IMR-90 (cell line): ENCODE measurements at regions not wholly inside any gene's neighbourhood (a gene's known extent, or its start where the extent isn't known, plus 50 kb on each side); places are given as distances from the start of the nearest gene placed in this dataset.

Experiments used
- ATAC-seq: fragments of 200-7000 bp; cut with Tn5 transposase; 2 replicates; pipeline ENCODE4 v1.9.1; 2020; ENCODE audit warnings: low read depth, mild to moderate bottlenecking, moderate library complexity
- BruUV-seq: library from RNA; stranded (reverse); fragments of 400-500 nt; replicated peaks from 2 replicates; lab custom pipeline; 2021; lab: Mats Ljungman, UMichigan
- CTCF ChIA-PET: fragments of 300-600 bp; formaldehyde crosslinking; extraction: SDS; loops from one replicate; lab custom pipeline; 2021; ENCODE audit warnings: antibody characterized with exemption; lab: Yijun Ruan, JAX
- POLR2A ChIA-PET: fragments of 300-600 bp; sonication (Branson Sonifier 250); formaldehyde crosslinking; loops from one replicate; lab custom pipeline; 2022; ENCODE audit warnings: antibody characterized with exemption; ENCODE audit not compliant: unreplicated experiment; lab: Charles Lee
- DNase-seq: peaks from one replicate; pipeline ENCODE4 v3.0.0; 2013
- H2AFZ ChIP-seq: replicated peaks from 2 replicates; pipeline ENCODE3; 2013; ENCODE audit warnings: low read length, mild to moderate bottlenecking; ENCODE audit not compliant: poor library complexity
- H2AK5ac ChIP-seq: 2 replicates; pipeline ENCODE4 v1.6.1; 2013; ENCODE audit warnings: low read depth, low read length, inconsistent platforms
- H2AK9ac ChIP-seq: replicated peaks from 2 replicates; pipeline ENCODE3; 2013; ENCODE audit warnings: mild to moderate bottlenecking, low read depth, low read length, moderate library complexity; ENCODE audit not compliant: poor library complexity
- H2BK120ac ChIP-seq: 2 replicates; pipeline ENCODE4 v1.6.1; 2013; ENCODE audit warnings: low read depth, low read length, inconsistent platforms
- H2BK15ac ChIP-seq: 3 replicates; pipeline ENCODE4 v1.6.1; 2013; ENCODE audit warnings: low read depth, low read length, inconsistent platforms
- H2BK20ac ChIP-seq: 2 replicates; pipeline ENCODE4 v1.6.1; 2013; ENCODE audit warnings: low read depth, mild to moderate bottlenecking, inconsistent platforms, low read length, moderate library complexity
- H2BK5ac ChIP-seq: 2 replicates; pipeline ENCODE4 v1.6.1; 2013; ENCODE audit warnings: mild to moderate bottlenecking, low read depth, low read length, inconsistent platforms; ENCODE audit not compliant: poor library complexity, severe bottlenecking
- H3K14ac ChIP-seq: replicated peaks from 2 replicates; pipeline ENCODE4 v1.6.1; 2013; ENCODE audit warnings: low read depth, low read length, inconsistent platforms
- H3K18ac ChIP-seq: 2 replicates; pipeline ENCODE4 v1.6.1; 2013; ENCODE audit warnings: low read depth, low read length, control low read depth
- H3K23ac ChIP-seq: 2 replicates; pipeline ENCODE4 v1.6.1; 2013; ENCODE audit warnings: low read depth, low read length, inconsistent platforms
- H3K27ac ChIP-seq: 2 replicates; pipeline ENCODE4 v1.5.1; 2013; ENCODE audit warnings: mild to moderate bottlenecking, control low read depth, low read length; ENCODE audit not compliant: insufficient read depth
- H3K27me3 ChIP-seq: 2 replicates; pipeline ENCODE4 v1.6.1; 2013; ENCODE audit warnings: low read length; ENCODE audit not compliant: control insufficient read depth, insufficient read depth
- H3K36me3 ChIP-seq: 2 replicates; pipeline ENCODE4 v1.6.1; 2013; ENCODE audit warnings: low read length, mixed read lengths; ENCODE audit not compliant: control insufficient read depth, insufficient read depth
- H3K4ac ChIP-seq: 2 replicates; pipeline ENCODE4 v1.6.1; 2013; ENCODE audit warnings: low read depth, low read length, inconsistent platforms
- H3K4me1 ChIP-seq: 2 replicates; pipeline ENCODE4 v1.6.1; 2013; ENCODE audit warnings: low read length, mixed read lengths; ENCODE audit not compliant: control insufficient read depth, insufficient read depth
- H3K4me2 ChIP-seq: 2 replicates; pipeline ENCODE4 v1.6.1; 2013; ENCODE audit warnings: low read depth, mild to moderate bottlenecking, control low read depth, low read length, moderate library complexity
- H3K4me3 ChIP-seq: 2 replicates; pipeline ENCODE4 v1.5.1; 2013; ENCODE audit warnings: low read depth, mild to moderate bottlenecking, control low read depth, low read length, moderate library complexity; ENCODE audit not compliant: insufficient read depth
- H3K56ac ChIP-seq: 2 replicates; pipeline ENCODE4 v1.6.1; 2013; ENCODE audit warnings: low read length, inconsistent platforms; ENCODE audit not compliant: insufficient read depth; ENCODE audit errors: extremely low read depth
- H3K79me1 ChIP-seq, 2 experiments: 2 replicates each; pipeline ENCODE4 v1.6.1; 2013; ENCODE audit warnings: low read length in 2 of 2, inconsistent platforms in 1 of 2, low read depth in 1 of 2
- H3K9ac ChIP-seq: 2 replicates; pipeline ENCODE4 v1.6.1; 2013; ENCODE audit warnings: low read depth, low read length, control low read depth
- H3K9me1 ChIP-seq: 2 replicates; pipeline ENCODE4 v1.6.1; 2013; ENCODE audit warnings: low read length, inconsistent platforms; ENCODE audit not compliant: insufficient read depth
- H3K9me3 ChIP-seq: 2 replicates; pipeline ENCODE4 v1.6.1; 2013; ENCODE audit warnings: low read length; ENCODE audit not compliant: control insufficient read depth, insufficient read depth
- H4K20me1 ChIP-seq: 2 replicates; pipeline ENCODE4 v1.6.1; 2013; ENCODE audit warnings: low read length, inconsistent platforms; ENCODE audit not compliant: insufficient read depth
- H4K5ac ChIP-seq: 2 replicates; pipeline ENCODE4 v1.6.1; 2013; ENCODE audit warnings: mild to moderate bottlenecking, low read depth, low read length, control low read depth
- H4K8ac ChIP-seq, 2 experiments: 2 replicates each; pipeline ENCODE4 v1.6.1; 2013; ENCODE audit warnings: low read depth in 2 of 2, low read length in 2 of 2, control low read depth in 1 of 2, inconsistent platforms in 1 of 2
- H4K91ac ChIP-seq: 2 replicates; pipeline ENCODE4 v1.6.1; 2013; ENCODE audit warnings: low read depth, low read length, inconsistent platforms; ENCODE audit not compliant: insufficient read depth
- BHLHE40 ChIP-seq: fragments of 150-350 bp; IDR thresholded peaks from 2 replicates; pipeline ENCODE4 v1.6.1; 2016; ENCODE audit warnings: mild to moderate bottlenecking, low read depth, low read length
- CEBPB ChIP-seq: IDR thresholded peaks from 2 replicates; pipeline ENCODE4 v1.6.1; 2012; ENCODE audit warnings: low read depth, low read length, improper control_type of control experiment
- CHD1 ChIP-seq: IDR thresholded peaks from 2 replicates; pipeline ENCODE4 v1.6.1; 2012; ENCODE audit warnings: low read depth, low read length, improper control_type of control experiment
- CTCF ChIP-seq: conservative IDR thresholded peaks from 2 replicates; pipeline ENCODE4 v1.5.1; 2012; ENCODE audit warnings: mild to moderate bottlenecking, low read depth, low read length, improper control_type of control experiment
- FOS ChIP-seq: fragments of 150-350 bp; IDR thresholded peaks from 2 replicates; pipeline ENCODE4 v1.6.1; 2016; ENCODE audit warnings: low read depth, low read length
- MAFK ChIP-seq: IDR thresholded peaks from 2 replicates; pipeline ENCODE4 v1.6.1; 2012; ENCODE audit warnings: low read depth, low read length, improper control_type of control experiment
- MAZ ChIP-seq: IDR thresholded peaks from 2 replicates; pipeline ENCODE4 v1.6.1; 2012; ENCODE audit warnings: low read depth, mild to moderate bottlenecking, low read length, improper control_type of control experiment, moderate library complexity, borderline replicate concordance
- MXI1 ChIP-seq: IDR thresholded peaks from 2 replicates; pipeline ENCODE4 v1.6.1; 2012; ENCODE audit warnings: low read depth, mild to moderate bottlenecking, low read length, moderate library complexity, borderline replicate concordance
- NFE2L2 ChIP-seq: fragments of 150-350 bp; IDR thresholded peaks from 2 replicates; pipeline ENCODE4 v1.6.1; 2016; ENCODE audit warnings: low read depth, mild to moderate bottlenecking, low read length
- POLR2A ChIP-seq: IDR thresholded peaks from 2 replicates; pipeline ENCODE4 v1.6.1; 2012; ENCODE audit warnings: mild to moderate bottlenecking, low read depth, low read length
- RAD21 ChIP-seq: IDR thresholded peaks from 2 replicates; pipeline ENCODE4 v1.6.1; 2012; ENCODE audit warnings: low read length, improper control_type of control experiment
- RCOR1 ChIP-seq: IDR thresholded peaks from 2 replicates; pipeline ENCODE4 v1.6.1; 2012; ENCODE audit warnings: mild to moderate bottlenecking, low read length, improper control_type of control experiment; ENCODE audit not compliant: insufficient replicate concordance
- RFX5 ChIP-seq: IDR thresholded peaks from 2 replicates; pipeline ENCODE4 v1.8.0; 2012; ENCODE audit warnings: low read depth, mild to moderate bottlenecking, low read length, moderate library complexity
- SMC3 ChIP-seq: fragments of 150-350 bp; IDR thresholded peaks from 2 replicates; pipeline ENCODE4 v1.6.1; 2016; ENCODE audit warnings: low read depth, mild to moderate bottlenecking, antibody characterized with exemption, low read length, moderate library complexity
- WGBS, 2 experiments: methylation state at CpG; one replicate each; pipeline versions ENCODE4 v1.1.5 to v1.1.7; 2013; ENCODE audit warnings: missing lambda C conversion rate in 2 of 2; ENCODE audit not compliant: insufficient read length in 1 of 2; ENCODE audit errors: extremely low coverage in 2 of 2; 5-methylcytosine and 5-hydroxymethylcytosine counted together
- dilution Hi-C: fragments of 300-500 bp; cut with HindIII; formaldehyde crosslinking; loops from one replicate; pipeline ENCODE4 v1.14.3; 2018; ENCODE audit warnings: low sequenced_read_pairs; ENCODE audit not compliant: unreplicated experiment
- in situ Hi-C: fragments of 300-500 bp; cut with MboI; formaldehyde crosslinking; loops from 3 replicates; pipeline ENCODE4 v1.14.3; 2019; ENCODE audit warnings: low sequenced_read_pairs, inconsistent platforms, mixed read lengths
- intact Hi-C: fragments of 100-400 bp; cut with micrococcal nuclease; formaldehyde crosslinking; loops from 2 replicates; pipeline ENCODE4 v1.10.0; 2022
- TF ChIP-seq, protein P1 (sequence below): fragments of 150-350 bp; IDR thresholded peaks from 2 replicates; pipeline ENCODE4 v1.6.1; 2016; ENCODE audit warnings: low read depth, mild to moderate bottlenecking, low read length, moderate library complexity, borderline replicate concordance
- TF ChIP-seq, protein P2 (sequence below): fragments of 150-350 bp; IDR thresholded peaks from 2 replicates; pipeline ENCODE4 v1.6.1; 2017; ENCODE audit warnings: mild to moderate bottlenecking, antibody characterized with exemption, low read length, low read depth

- Histone ChIP-seq H4K5ac (no peak overlapping the region), H3K36me3 (no peaks in the 10 kb centered on the region), H2AFZ (no peak overlapping the region), H3K27me3 (peaks cover 29% of the 10 kb centered on the region), H2BK120ac (no peak overlapping the region), H3K9me3 (no peaks in the 10 kb centered on the region), H4K20me1 (no peaks in the 10 kb centered on the region), H2BK20ac (no peak overlapping the region), H4K91ac (no peak overlapping the region), H3K27ac (no peak overlapping the region), H3K4me2 (no peak overlapping the region), H3K79me1 (no peaks in the 10 kb centered on the region), H3K56ac (no peak overlapping the region), H3K23ac (no peak overlapping the region), H3K14ac (no peak overlapping the region), H2AK5ac (no peak overlapping the region), H2BK15ac (no peak overlapping the region), H3K4me1 (no peaks in the 10 kb centered on the region), H3K9me1 (no peaks in the 10 kb centered on the region), H2BK5ac (no peak overlapping the region), H3K9ac (no peak overlapping the region), H3K4ac (no peak overlapping the region), H3K4me3 (no peak overlapping the region), H2AK9ac (no peak overlapping the region), H4K8ac (no peak overlapping the region), H3K18ac (no peak overlapping the region)
- BruUV-seq, result no TSS peak
- no peak for DNase-seq
- 36% methylated on average over 2 of the region's 20 CpGs; no CpG with 5 or more reads in 1 of the 2 experiments for WGBS, 2 experiments
- in situ Hi-C loops, result no loop called here
- dilution Hi-C loops, result no loop called here
- no peak for ATAC-seq
- CTCF ChIA-PET, result no interaction called here
- intact Hi-C loops, result no loop called here
- TF ChIP-seq SMC3 (no peak), RCOR1 (no peak), CTCF (no peak), RAD21 (no peak), CHD1 (no peak), BHLHE40 (no peak), MXI1 (no peak), MAZ (no peak), NFE2L2 (no peak), RFX5 (no peak), FOS (no peak), MAFK (no peak), CEBPB (no peak), POLR2A (no peak)
- TF ChIP-seq, protein P1, sequence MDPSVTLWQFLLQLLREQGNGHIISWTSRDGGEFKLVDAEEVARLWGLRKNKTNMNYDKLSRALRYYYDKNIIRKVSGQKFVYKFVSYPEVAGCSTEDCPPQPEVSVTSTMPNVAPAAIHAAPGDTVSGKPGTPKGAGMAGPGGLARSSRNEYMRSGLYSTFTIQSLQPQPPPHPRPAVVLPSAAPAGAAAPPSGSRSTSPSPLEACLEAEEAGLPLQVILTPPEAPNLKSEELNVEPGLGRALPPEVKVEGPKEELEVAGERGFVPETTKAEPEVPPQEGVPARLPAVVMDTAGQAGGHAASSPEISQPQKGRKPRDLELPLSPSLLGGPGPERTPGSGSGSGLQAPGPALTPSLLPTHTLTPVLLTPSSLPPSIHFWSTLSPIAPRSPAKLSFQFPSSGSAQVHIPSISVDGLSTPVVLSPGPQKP, result no peak
- TF ChIP-seq, protein P2, sequence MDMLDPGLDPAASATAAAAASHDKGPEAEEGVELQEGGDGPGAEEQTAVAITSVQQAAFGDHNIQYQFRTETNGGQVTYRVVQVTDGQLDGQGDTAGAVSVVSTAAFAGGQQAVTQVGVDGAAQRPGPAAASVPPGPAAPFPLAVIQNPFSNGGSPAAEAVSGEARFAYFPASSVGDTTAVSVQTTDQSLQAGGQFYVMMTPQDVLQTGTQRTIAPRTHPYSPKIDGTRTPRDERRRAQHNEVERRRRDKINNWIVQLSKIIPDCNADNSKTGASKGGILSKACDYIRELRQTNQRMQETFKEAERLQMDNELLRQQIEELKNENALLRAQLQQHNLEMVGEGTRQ, result no peak
- POLR2A ChIA-PET, result no interaction called here
Measured at GRCh38 chr12:113673458-113674238, 202.0 kb upstream of the LHX5 start.
